A549 (cell line): ENCODE measurements at regions not wholly inside any gene's neighbourhood (a gene's known extent, or its start where the extent isn't known, plus 50 kb on each side); places are given as distances from the start of the nearest gene placed in this dataset.
"Not testable (repeated sequence)": the region's sequence is repeated elsewhere in the genome, so short reads cannot be mapped to it uniquely, and the experiment has no call there.

Source experiments
- EP300 ChIP-seq, 2 experiments: fragments of >200 bp; sonication (Bioruptor Twin); formaldehyde crosslinking; IDR thresholded peaks; 2 replicates in 1 of 2; 3 replicates in 1 of 2; pipeline ENCODE4 v1.6.1; 2016 to 2017
- JUN ChIP-seq, 2 experiments: fragments of >200 bp; sonication (Bioruptor Twin); formaldehyde crosslinking; IDR thresholded peaks; 2 replicates in 1 of 2; 3 replicates in 1 of 2; pipeline ENCODE4 v1.6.1; 2016 to 2017
- MAX ChIP-seq: IDR thresholded peaks from 2 replicates; pipeline ENCODE4 v1.6.1; 2012
- POLR2A ChIP-seq: IDR thresholded peaks from 2 replicates; pipeline ENCODE4 v1.6.1; 2012; ENCODE audit warnings: mild to moderate bottlenecking, low read length
- RAD21 ChIP-seq, 2 experiments: fragments of >200 bp in 1 of 2; sonication (Bioruptor Twin) in 1 of 2; formaldehyde crosslinking in 1 of 2; IDR thresholded peaks in 1 of 2; conservative IDR thresholded peaks in 1 of 2; 2 replicates in 1 of 2; 3 replicates in 1 of 2; pipeline ENCODE4 v1.6.1; 2012 to 2018; ENCODE audit warnings: inconsistent platforms in 1 of 2
- RNF2 ChIP-seq: fragments of 200-600 bp; sonication (generic); IDR thresholded peaks from 2 replicates; pipeline ENCODE4 v1.6.1; 2016; ENCODE audit warnings: low read depth, mild to moderate bottlenecking, antibody characterized with exemption, moderate library complexity, borderline replicate concordance
- TF ChIP-seq, protein P1 (sequence below): fragments of >200 bp; sonication (Bioruptor Twin); formaldehyde crosslinking; IDR thresholded peaks from 3 replicates; pipeline ENCODE4 v1.5.1; 2016
- TF ChIP-seq, protein P2 (sequence below): fragments of 200-600 bp; sonication (generic); IDR thresholded peaks from 2 replicates; pipeline ENCODE4 v1.6.1; 2016; ENCODE audit warnings: antibody characterized with exemption, mild to moderate bottlenecking, moderate library complexity

- not testable (repeated sequence) for TF ChIP-seq EP300 (IDR thresholded peaks at IDR 0.05); JUN (IDR thresholded peaks at IDR 0.05); RAD21 (conservative IDR thresholded peaks at IDR 0.05 in 1 of 2, IDR thresholded peaks at IDR 0.05 in 1 of 2); MAX; POLR2A; RNF2
- TF ChIP-seq, protein P1, sequence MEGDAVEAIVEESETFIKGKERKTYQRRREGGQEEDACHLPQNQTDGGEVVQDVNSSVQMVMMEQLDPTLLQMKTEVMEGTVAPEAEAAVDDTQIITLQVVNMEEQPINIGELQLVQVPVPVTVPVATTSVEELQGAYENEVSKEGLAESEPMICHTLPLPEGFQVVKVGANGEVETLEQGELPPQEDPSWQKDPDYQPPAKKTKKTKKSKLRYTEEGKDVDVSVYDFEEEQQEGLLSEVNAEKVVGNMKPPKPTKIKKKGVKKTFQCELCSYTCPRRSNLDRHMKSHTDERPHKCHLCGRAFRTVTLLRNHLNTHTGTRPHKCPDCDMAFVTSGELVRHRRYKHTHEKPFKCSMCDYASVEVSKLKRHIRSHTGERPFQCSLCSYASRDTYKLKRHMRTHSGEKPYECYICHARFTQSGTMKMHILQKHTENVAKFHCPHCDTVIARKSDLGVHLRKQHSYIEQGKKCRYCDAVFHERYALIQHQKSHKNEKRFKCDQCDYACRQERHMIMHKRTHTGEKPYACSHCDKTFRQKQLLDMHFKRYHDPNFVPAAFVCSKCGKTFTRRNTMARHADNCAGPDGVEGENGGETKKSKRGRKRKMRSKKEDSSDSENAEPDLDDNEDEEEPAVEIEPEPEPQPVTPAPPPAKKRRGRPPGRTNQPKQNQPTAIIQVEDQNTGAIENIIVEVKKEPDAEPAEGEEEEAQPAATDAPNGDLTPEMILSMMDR: not testable (repeated sequence)
- TF ChIP-seq, protein P2, sequence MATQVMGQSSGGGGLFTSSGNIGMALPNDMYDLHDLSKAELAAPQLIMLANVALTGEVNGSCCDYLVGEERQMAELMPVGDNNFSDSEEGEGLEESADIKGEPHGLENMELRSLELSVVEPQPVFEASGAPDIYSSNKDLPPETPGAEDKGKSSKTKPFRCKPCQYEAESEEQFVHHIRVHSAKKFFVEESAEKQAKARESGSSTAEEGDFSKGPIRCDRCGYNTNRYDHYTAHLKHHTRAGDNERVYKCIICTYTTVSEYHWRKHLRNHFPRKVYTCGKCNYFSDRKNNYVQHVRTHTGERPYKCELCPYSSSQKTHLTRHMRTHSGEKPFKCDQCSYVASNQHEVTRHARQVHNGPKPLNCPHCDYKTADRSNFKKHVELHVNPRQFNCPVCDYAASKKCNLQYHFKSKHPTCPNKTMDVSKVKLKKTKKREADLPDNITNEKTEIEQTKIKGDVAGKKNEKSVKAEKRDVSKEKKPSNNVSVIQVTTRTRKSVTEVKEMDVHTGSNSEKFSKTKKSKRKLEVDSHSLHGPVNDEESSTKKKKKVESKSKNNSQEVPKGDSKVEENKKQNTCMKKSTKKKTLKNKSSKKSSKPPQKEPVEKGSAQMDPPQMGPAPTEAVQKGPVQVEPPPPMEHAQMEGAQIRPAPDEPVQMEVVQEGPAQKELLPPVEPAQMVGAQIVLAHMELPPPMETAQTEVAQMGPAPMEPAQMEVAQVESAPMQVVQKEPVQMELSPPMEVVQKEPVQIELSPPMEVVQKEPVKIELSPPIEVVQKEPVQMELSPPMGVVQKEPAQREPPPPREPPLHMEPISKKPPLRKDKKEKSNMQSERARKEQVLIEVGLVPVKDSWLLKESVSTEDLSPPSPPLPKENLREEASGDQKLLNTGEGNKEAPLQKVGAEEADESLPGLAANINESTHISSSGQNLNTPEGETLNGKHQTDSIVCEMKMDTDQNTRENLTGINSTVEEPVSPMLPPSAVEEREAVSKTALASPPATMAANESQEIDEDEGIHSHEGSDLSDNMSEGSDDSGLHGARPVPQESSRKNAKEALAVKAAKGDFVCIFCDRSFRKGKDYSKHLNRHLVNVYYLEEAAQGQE: not testable (repeated sequence)
Measured at GRCh38 chr5:109621266-109621665, 68.5 kb upstream of the MAN2A1 start.
